ENCODE measurements at regions not wholly inside any gene's neighbourhood (a gene's known extent, or its start where the extent isn't known, plus 50 kb on each side); places are given as distances from the start of the nearest gene placed in this dataset.
"Not testable (repeated sequence)": the region's sequence is repeated elsewhere in the genome, so short reads cannot be mapped to it uniquely, and the experiment has no call there.

DNA sequence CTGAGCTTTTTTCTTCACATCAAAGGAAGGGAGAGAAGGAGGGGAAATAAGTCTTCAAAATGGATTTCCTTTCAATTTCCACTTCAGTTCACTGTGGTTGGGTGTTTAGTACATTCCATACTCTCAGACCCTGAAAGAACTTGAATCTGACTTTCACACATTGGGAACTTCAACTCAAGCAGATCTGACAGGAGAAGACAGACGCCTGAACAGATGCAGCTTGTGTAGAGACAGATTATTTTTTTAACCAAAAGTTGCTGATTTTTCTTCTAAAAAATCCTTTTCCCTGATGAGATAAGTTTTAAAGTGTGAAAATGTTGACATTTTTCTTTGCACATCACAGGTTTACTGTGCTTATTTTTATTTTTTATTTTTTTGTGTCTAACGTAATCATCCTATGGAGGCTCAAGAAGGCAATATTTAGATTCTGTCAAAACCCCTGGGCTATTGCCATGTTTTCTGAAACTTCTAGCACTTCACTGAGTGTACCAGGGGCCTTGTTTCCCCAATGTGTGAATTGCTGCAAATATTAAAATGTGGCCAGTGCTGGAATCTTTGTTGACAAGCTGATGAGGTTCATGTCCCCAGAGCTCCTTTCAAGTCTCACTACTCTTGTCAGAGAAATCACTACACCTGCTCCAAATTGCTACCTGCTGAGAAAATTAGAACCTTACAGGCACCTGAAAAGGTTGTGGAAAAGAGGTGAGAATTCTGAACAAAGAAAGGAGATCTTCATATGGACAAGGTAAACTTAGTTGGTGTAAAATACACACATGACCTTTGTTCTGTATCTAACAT lies 214.8 kb upstream of the BTBD3 start:
- no peaks in the 10 kb centered on the region for H3K36me3 ChIP-seq
- H3K4me3 ChIP-seq: no peak overlapping the region
- H3K9me3 ChIP-seq: no peaks in the 10 kb centered on the region
- H3K27me3 ChIP-seq: no peaks in the 10 kb centered on the region
- DNase-seq (ENCODE audit: low spot score): no peak
- no peak for TF ChIP-seq CTCF (IDR thresholded peaks at IDR 0.05)
- no peaks in the 10 kb centered on the region for H3K4me1 ChIP-seq
- no peak overlapping the region for H3K27ac ChIP-seq

- DNase-seq (ENCODE audit: low spot score): no peak
- Histone ChIP-seq H3K27me3 (no peaks in the 10 kb centered on the region), H3K36me3 (no peaks in the 10 kb centered on the region), H3K4me3 (no peak overlapping the region), H3K4me1 (no peaks in the 10 kb centered on the region), H3K9me3 (peaks cover 0 to 8% of the 10 kb centered on the region in 2 donors), H3K27ac (no peak overlapping the region)
- no peak for TF ChIP-seq CTCF (IDR thresholded peaks at IDR 0.05)
Observed at GRCh38 chr20:11705512-11705911, 212.2 kb upstream of the BTBD3 start.

DNA sequence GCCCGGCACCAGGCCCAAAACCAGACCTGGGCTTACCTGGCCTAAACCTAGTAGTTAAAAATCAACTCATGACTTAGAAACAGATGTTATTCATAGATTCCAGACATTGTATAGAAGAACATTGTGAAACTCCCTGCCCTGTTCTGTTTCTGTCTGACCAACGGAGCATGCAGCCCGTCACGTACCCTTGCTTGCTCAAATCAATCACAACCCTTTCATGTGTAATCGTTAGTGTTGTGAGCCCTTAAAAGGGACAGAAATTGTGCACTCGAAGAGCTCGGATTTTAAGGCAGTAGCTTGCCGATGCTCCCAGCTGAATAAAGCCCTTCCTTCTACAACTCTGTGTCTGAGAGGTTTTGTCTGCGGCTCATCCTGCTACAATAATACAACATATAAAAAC lies 209.5 kb upstream of the BTBD3 start:
- H3K27ac ChIP-seq; H3K4me3 ChIP-seq; H3K36me3 ChIP-seq; H3K9me3 ChIP-seq; H3K27me3 ChIP-seq; DNase-seq (ENCODE audit: low spot score); H3K4me1 ChIP-seq: not testable (repeated sequence)

GRCh38 chr20:11711214-11711613 lies 206.5 kb upstream of the BTBD3 start:
- DNase-seq (ENCODE audit: low spot score): no peak
- H3K27me3 ChIP-seq: no peaks in the 10 kb centered on the region
- H3K9me3 ChIP-seq: peaks cover 0 to 9% of the 10 kb centered on the region in 2 donors
- H3K4me3 ChIP-seq: no peak overlapping the region
- H3K27ac ChIP-seq: no peak overlapping the region
- no peak for TF ChIP-seq CTCF (IDR thresholded peaks at IDR 0.05)
- H3K4me1 ChIP-seq: no peaks in the 10 kb centered on the region
- H3K36me3 ChIP-seq: no peaks in the 10 kb centered on the region

DNA sequence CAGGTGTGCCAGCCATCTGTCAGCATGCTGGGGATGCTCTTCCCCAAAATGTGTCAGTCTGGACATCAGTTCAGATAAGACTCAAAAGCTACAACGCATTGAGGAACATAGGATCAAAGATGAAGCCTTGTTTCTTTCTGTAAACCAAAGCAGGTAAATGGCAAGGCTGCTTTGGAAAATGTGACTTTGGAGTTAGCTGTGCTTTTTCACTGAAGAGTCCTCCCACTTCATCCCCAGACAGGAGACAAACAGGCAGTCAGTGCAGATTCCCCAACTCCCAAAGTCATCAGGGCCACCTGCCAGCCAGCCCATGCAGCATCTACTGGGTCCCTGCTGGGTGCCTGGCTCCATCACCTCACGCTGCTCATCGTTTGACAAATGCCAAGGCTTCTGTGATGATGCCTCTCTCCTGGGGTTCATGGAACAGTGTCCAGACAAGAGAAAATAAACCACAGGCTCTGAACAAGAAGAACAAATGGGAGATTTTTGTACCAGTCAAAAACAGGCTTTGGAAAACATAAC lies 205.0 kb upstream of the BTBD3 start:
- H3K27ac ChIP-seq: no peak overlapping the region
- H3K9me3 ChIP-seq: peaks cover 0 to 9% of the 10 kb centered on the region in 2 donors
- no peaks in the 10 kb centered on the region for H3K4me1 ChIP-seq
- no peak overlapping the region for H3K4me3 ChIP-seq
- H3K36me3 ChIP-seq: no peaks in the 10 kb centered on the region
- no peaks in the 10 kb centered on the region for H3K27me3 ChIP-seq
- TF ChIP-seq CTCF (IDR thresholded peaks at IDR 0.05): no peak
- no peak for DNase-seq (ENCODE audit: low spot score)

- no peak overlapping the region for H3K27ac ChIP-seq
- no peak for TF ChIP-seq CTCF (IDR thresholded peaks at IDR 0.05)
- no peaks in the 10 kb centered on the region for H3K36me3 ChIP-seq
- no peaks in the 10 kb centered on the region for H3K27me3 ChIP-seq
- no peaks in the 10 kb centered on the region for H3K4me1 ChIP-seq
- no peak overlapping the region for H3K4me3 ChIP-seq
- peaks cover 0 to 7% of the 10 kb centered on the region in 2 donors for H3K9me3 ChIP-seq
- DNase-seq (ENCODE audit: low spot score): no peak
Observed at GRCh38 chr20:11714886-11715285, 202.8 kb upstream of the BTBD3 start.

All from right atrium auricular region (tissue), 2 donors.